K562 (cell line): ENCODE measurements at regions not wholly inside any gene's neighbourhood (a gene's known extent, or its start where the extent isn't known, plus 50 kb on each side); places are given as distances from the start of the nearest gene placed in this dataset.

ENCODE experiments used
- BHLHE40 ChIP-seq: IDR thresholded peaks from 2 replicates; pipeline ENCODE4 v1.6.1; 2011; ENCODE audit warnings: low read length, improper control_type of control experiment
- CTCF ChIP-seq, 3 experiments: IDR thresholded peaks in 2 of 3; conservative IDR thresholded peaks in 1 of 3; 2 replicates each; pipeline ENCODE4 v1.5.1; 2011 to 2012; ENCODE audit warnings: low read length in 3 of 3, mild to moderate bottlenecking in 3 of 3, control low read depth in 2 of 3, improper control_type of control experiment in 1 of 3, inconsistent platforms in 1 of 3, low read depth in 1 of 3, mixed read lengths in 1 of 3, moderate library complexity in 1 of 3; ENCODE audit not compliant: insufficient read depth in 2 of 3
- EP300 ChIP-seq: IDR thresholded peaks from 2 replicates; pipeline ENCODE4 v1.6.1; 2012; ENCODE audit warnings: low read length, improper control_type of control experiment
- MED1 ChIP-seq: sonication (generic); formaldehyde crosslinking; IDR thresholded peaks from 2 replicates; pipeline ENCODE4 v1.8.1; 2023; ENCODE audit warnings: missing genetic modification reagents, borderline replicate concordance
- NFIC ChIP-seq: fragments of 450-650 bp; IDR thresholded peaks from 2 replicates; pipeline ENCODE4 v1.6.1; 2017; ENCODE audit warnings: mild to moderate bottlenecking, inconsistent platforms
- POLR2A ChIP-seq: fragments of 450-650 bp; conservative IDR thresholded peaks from 2 replicates; pipeline ENCODE4 v1.6.1; 2016
- SP2 ChIP-seq: IDR thresholded peaks from 2 replicates; pipeline ENCODE4 v1.6.1; 2011; ENCODE audit warnings: mild to moderate bottlenecking, low read depth, low read length, moderate library complexity; ENCODE audit not compliant: poor library complexity, severe bottlenecking; ENCODE audit errors: extremely low read depth
- SRF ChIP-seq, 2 experiments: fragments of 250-450, 450-650 bp in 1 of 2; sonication (Bioruptor Pico) in 1 of 2; sonication (generic) in 1 of 2; formaldehyde crosslinking; IDR thresholded peaks; 2 replicates each; pipeline versions ENCODE4 v1.5.0 to v1.5.1; 2020 to 2022; ENCODE audit warnings: mild to moderate bottlenecking in 1 of 2, missing genetic modification reagents in 1 of 2

- TF ChIP-seq CTCF (IDR thresholded peaks at IDR 0.05 in 2 of 3, conservative IDR thresholded peaks at IDR 0.05 in 1 of 3; ENCODE audit: insufficient read depth in 2 of 3, low read depth in 1 of 3, low read length in 3 of 3): no peak
- no peak for TF ChIP-seq SRF (CRISPR knock-in tag; IDR thresholded peaks at IDR 0.05)
- TF ChIP-seq MED1 (CRISPR knock-in tag): no peak
- TF ChIP-seq SP2: no peak
- no peak for TF ChIP-seq EP300
- TF ChIP-seq POLR2A: no peak
- no peak for TF ChIP-seq BHLHE40
- no peak for TF ChIP-seq NFIC
Observed at GRCh38 chr2:76564734-76565133, 854.0 kb upstream of the GCFC2 start.
